ENCODE measurements at regions not wholly inside any gene's neighbourhood (a gene's known extent, or its start where the extent isn't known, plus 50 kb on each side); places are given as distances from the start of the nearest gene placed in this dataset.

- H4K20me1 ChIP-seq (ENCODE audit: insufficient read depth): no peaks in the 10 kb centered on the region
- no peak overlapping the region for H3K9ac ChIP-seq (ENCODE audit: low read length)
- H3K9me3 ChIP-seq (ENCODE audit: control insufficient read depth in 1 of 2, insufficient read depth in 1 of 2, low read depth in 1 of 2, low read length in 2 of 2): peaks cover 17 to 19% of the 10 kb centered on the region in 2 experiments; a peak in 3 of 4 replicates
- intact Hi-C loops (cut with micrococcal nuclease): no loop called here
- H2AFZ ChIP-seq (ENCODE audit: low read depth, low read length, poor library complexity, severe bottlenecking): no peak overlapping the region
- no peak overlapping the region for H3K27ac ChIP-seq (ENCODE audit: low read depth, low read length)
- CTCF ChIA-PET: no interaction called here
- DNase-seq (ENCODE audit: low read depth, low spot score): no peak
- TF ChIP-seq ELF1 (IDR thresholded peaks at IDR 0.05; ENCODE audit: borderline replicate concordance, low read depth): no peak
- no peak for TF ChIP-seq CTCF (IDR thresholded peaks at IDR 0.05 in 2 of 3, conservative IDR thresholded peaks at IDR 0.05 in 1 of 3; ENCODE audit: borderline replicate concordance in 1 of 3, insufficient read depth in 1 of 3, low read depth in 2 of 3, low read length in 2 of 3)
- TF ChIP-seq EGR1 (IDR thresholded peaks at IDR 0.05; ENCODE audit: low read depth): no peak
- no peak for TF ChIP-seq ATF3 (IDR thresholded peaks at IDR 0.05)
- no peak for TF ChIP-seq REST (IDR thresholded peaks at IDR 0.05; ENCODE audit: low read depth)
- TF ChIP-seq TCF7L2 (IDR thresholded peaks at IDR 0.05; ENCODE audit: borderline replicate concordance, extremely low read depth, insufficient read depth, insufficient read length): no peak
- no peak for TF ChIP-seq SP1 (IDR thresholded peaks at IDR 0.05; ENCODE audit: low read depth)
- TF ChIP-seq ZFX (IDR thresholded peaks at IDR 0.05): no peak
- TF ChIP-seq JUND (IDR thresholded peaks at IDR 0.05): no peak
- no peak for TF ChIP-seq EZH2phosphoT487 (IDR thresholded peaks at IDR 0.05; ENCODE audit: borderline replicate concordance)
- TF ChIP-seq SRF (IDR thresholded peaks at IDR 0.05; ENCODE audit: low read depth): no peak
- POLR2A ChIA-PET: no interaction called here
- H3K4me3 ChIP-seq (replicated peaks in 1 of 2; ENCODE audit: low read depth in 1 of 2, low read length in 2 of 2): no peak overlapping the region
- no TSS peak for BruUV-seq (replicated peaks)
- RAD21 ChIA-PET (ENCODE audit: low non-redundant PET in 1 of 2, low total read pairs in 2 of 2, uncharacterized antibody in 2 of 2, unreplicated experiment in 2 of 2): no interaction called here
- H3K9me2 ChIP-seq (ENCODE audit: insufficient read depth): no peaks in the 10 kb centered on the region
- no peaks in the 10 kb centered on the region for H3K27me3 ChIP-seq (ENCODE audit: insufficient read depth, low read length)
- no peaks in the 10 kb centered on the region for H3K36me3 ChIP-seq (ENCODE audit: control insufficient read depth in 1 of 2, insufficient read depth in 2 of 2, low read length in 2 of 2)
- no peaks in the 10 kb centered on the region for H3K4me1 ChIP-seq (ENCODE audit: control insufficient read depth in 1 of 2, insufficient read depth in 2 of 2, low read length in 2 of 2)
- no peak overlapping the region for H3K4me2 ChIP-seq (ENCODE audit: low read length)
- no peaks in the 10 kb centered on the region for H3K79me2 ChIP-seq (ENCODE audit: insufficient read depth, low read length)
- no peak for ATAC-seq
These were observed 2085.0 kb downstream of the NCAM2 start for GRCh38 chr21:23083242-23083641.

Measured in HCT116 (cell line).